ENCODE measurements at regions not wholly inside any gene's neighbourhood (a gene's known extent, or its start where the extent isn't known, plus 50 kb on each side); places are given as distances from the start of the nearest gene placed in this dataset.

GRCh38 chr10:94137747-94138146, 144.0 kb downstream of the PLCE1 start:
- H3K27me3 ChIP-seq (replicated peaks; ENCODE audit: insufficient read depth, low read depth, low read length, poor library complexity) = no peaks in the 10 kb centered on the region
- POLR2A ChIA-PET (ENCODE audit: low non-redundant PET) = no interaction called here
- H3K4me3 ChIP-seq (ENCODE audit: low read depth, low read length, poor library complexity, severe bottlenecking) = no peak overlapping the region
- TF ChIP-seq EZH2 (IDR thresholded peaks at IDR 0.05; ENCODE audit: borderline replicate concordance, low read depth, low read length, poor library complexity, severe bottlenecking) (no peak), CTCF (conservative IDR thresholded peaks at IDR 0.05; ENCODE audit: low read depth, low read length) (no peak)
- CTCF ChIA-PET = no interaction called here
- H3K9me3 ChIP-seq (ENCODE audit: low read depth, low read length, poor library complexity, severe bottlenecking) = no peaks in the 10 kb centered on the region
- no peak for DNase-seq (ENCODE audit: low spot score)
- no peak overlapping the region for H3K27ac ChIP-seq (ENCODE audit: low read depth, low read length, poor library complexity, severe bottlenecking)
- H3K36me3 ChIP-seq (ENCODE audit: insufficient read depth, low read length, poor library complexity, severe bottlenecking) = no peaks in the 10 kb centered on the region
- H3K4me1 ChIP-seq (ENCODE audit: insufficient read depth, low read length, poor library complexity, severe bottlenecking) = no peaks in the 10 kb centered on the region
- BruUV-seq (replicated peaks) = no TSS peak
- intact Hi-C loops (cut with micrococcal nuclease; ENCODE audit: unreplicated experiment) = no loop called here

- CTCF ChIA-PET = no interaction called here
- Histone ChIP-seq H3K4me3 (ENCODE audit: low read depth, low read length, poor library complexity, severe bottlenecking) (no peak overlapping the region), H3K27ac (ENCODE audit: low read depth, low read length, poor library complexity, severe bottlenecking) (no peak overlapping the region), H3K36me3 (ENCODE audit: insufficient read depth, low read length, poor library complexity, severe bottlenecking) (no peaks in the 10 kb centered on the region), H3K4me1 (ENCODE audit: insufficient read depth, low read length, poor library complexity, severe bottlenecking) (no peaks in the 10 kb centered on the region), H3K9me3 (ENCODE audit: low read depth, low read length, poor library complexity, severe bottlenecking) (no peaks in the 10 kb centered on the region), H3K27me3 (replicated peaks; ENCODE audit: insufficient read depth, low read depth, low read length, poor library complexity) (no peaks in the 10 kb centered on the region)
- POLR2A ChIA-PET (ENCODE audit: low non-redundant PET) = no interaction called here
- TF ChIP-seq EZH2 (IDR thresholded peaks at IDR 0.05; ENCODE audit: borderline replicate concordance, low read depth, low read length, poor library complexity, severe bottlenecking) (no peak), CTCF (conservative IDR thresholded peaks at IDR 0.05; ENCODE audit: low read depth, low read length) (no peak)
- intact Hi-C loops (cut with micrococcal nuclease; ENCODE audit: unreplicated experiment) = no loop called here
- DNase-seq (ENCODE audit: low spot score) = no peak
- BruUV-seq (replicated peaks) = no TSS peak
These were observed 144.7 kb downstream of the PLCE1 start for GRCh38 chr10:94138391-94138790.

GRCh38 chr10:94143261-94143660, 149.5 kb downstream of the PLCE1 start:
- Histone ChIP-seq H3K27me3 (replicated peaks; ENCODE audit: insufficient read depth, low read depth, low read length, poor library complexity) (no peaks in the 10 kb centered on the region), H3K27ac (ENCODE audit: low read depth, low read length, poor library complexity, severe bottlenecking) (no peak overlapping the region), H3K4me1 (ENCODE audit: insufficient read depth, low read length, poor library complexity, severe bottlenecking) (no peaks in the 10 kb centered on the region), H3K36me3 (ENCODE audit: insufficient read depth, low read length, poor library complexity, severe bottlenecking) (no peaks in the 10 kb centered on the region), H3K9me3 (ENCODE audit: low read depth, low read length, poor library complexity, severe bottlenecking) (no peaks in the 10 kb centered on the region), H3K4me3 (ENCODE audit: low read depth, low read length, poor library complexity, severe bottlenecking) (no peak overlapping the region)
- ChIA-PET CTCF (no interaction called here), POLR2A (ENCODE audit: low non-redundant PET) (no interaction called here)
- no TSS peak for BruUV-seq (replicated peaks)
- DNase-seq (ENCODE audit: low spot score) = no peak
- intact Hi-C loops (cut with micrococcal nuclease; ENCODE audit: unreplicated experiment) = no loop called here
- TF ChIP-seq CTCF (conservative IDR thresholded peaks at IDR 0.05; ENCODE audit: low read depth, low read length) (no peak), EZH2 (IDR thresholded peaks at IDR 0.05; ENCODE audit: borderline replicate concordance, low read depth, low read length, poor library complexity, severe bottlenecking) (no peak)
